NCI-H1436 (cell line): ENCODE measurements at regions not wholly inside any gene's neighbourhood (a gene's known extent, or its start where the extent isn't known, plus 50 kb on each side); places are given as distances from the start of the nearest gene placed in this dataset.
A peak's percentile ranks its signal among the peaks of the same experiment; 100 is the strongest.

Experiments used
- DNase-seq: peaks from one replicate; lab custom pipeline; 2025; lab: John Stamatoyannopoulos, UW

DNA sequence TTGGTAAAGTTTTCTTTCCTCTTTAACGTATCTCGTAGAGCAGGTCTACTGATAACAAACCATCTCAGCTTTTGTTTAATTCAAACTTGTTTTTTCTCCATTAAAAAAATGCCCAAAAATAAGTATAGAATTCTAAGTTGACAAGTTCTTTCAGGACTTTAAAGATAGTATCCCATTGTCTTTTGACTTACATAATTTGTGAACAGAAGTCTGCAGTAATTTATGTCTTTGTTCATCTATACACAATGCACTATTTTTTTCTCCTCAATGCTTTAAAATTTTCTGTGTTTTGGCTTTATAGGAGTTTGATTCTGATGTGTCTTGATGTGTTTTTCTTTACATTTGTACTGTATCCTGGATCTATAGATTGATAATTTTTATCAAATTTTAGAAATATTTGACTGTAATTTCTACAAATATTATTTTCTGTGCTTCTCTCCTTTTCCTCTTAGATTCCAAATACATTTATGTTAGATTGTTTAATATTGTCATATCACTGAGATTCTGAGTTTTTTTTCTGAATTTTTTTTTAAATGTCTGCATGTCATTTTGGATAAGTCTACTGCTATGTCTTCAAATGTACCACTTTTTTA is 143.3 kb downstream of the FTCDNL1 start:
- DNase-seq = no peak

DNA sequence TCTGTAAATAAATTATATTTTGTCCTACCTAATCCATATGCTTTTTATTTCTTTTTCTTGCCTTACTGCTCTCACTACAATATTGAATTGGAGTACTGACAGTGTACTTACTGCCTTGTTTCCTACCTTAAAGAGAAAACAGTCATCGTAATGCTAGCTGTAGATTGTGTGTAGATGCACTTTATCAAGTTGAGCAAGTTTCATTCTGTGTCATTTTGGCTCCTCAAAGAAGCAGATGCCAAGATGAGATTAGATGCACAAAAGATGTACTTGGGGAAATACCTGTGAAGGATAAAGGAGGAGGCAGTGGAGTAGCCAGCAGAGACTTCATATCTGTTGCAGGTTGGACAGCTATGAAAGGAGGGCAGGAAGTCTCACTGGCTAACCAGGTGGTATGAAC is 145.5 kb downstream of the FTCDNL1 start:
- no peak for DNase-seq

DNA sequence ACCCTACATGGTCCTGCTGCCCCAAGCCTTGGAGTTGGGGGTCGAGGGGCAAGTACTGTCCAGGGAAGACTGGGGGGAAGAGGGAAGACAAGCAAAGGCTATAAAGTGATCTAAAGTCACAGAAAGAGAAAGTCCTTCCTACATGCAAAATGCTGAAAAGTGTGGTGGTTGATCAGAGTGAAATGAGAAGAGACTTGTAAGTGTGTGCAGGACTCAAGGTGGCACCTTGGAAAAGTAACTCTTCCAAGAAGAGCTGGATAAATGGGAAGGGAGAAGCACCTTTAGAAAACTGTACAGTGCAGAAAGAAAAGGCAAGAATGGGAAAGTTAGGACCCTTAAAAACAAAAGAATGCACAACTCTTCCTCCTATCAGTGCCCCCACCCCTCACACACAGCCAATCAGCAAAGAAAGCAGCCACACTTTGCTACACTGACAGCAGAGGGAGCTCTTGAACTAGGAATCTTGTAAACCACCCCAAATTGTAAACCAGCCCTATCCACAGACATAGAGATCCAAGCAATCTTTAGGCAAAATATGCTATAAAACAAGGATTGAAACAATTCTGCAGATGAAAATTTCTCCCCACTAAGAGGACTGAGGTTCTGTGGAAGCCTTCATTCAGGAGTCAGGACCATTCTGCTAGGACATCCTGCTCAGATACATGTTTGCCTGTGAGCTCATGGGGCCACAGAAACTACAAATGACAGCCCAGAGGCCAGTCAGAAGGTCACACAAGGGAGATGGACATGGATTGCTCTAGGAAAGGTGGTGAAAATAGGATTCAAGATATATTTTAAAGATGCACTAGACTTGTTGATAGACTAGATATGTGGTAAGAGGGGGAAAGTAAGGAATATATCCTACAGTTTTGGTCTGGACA is 146.4 kb downstream of the FTCDNL1 start:
- peak; percentile 12 for DNase-seq

DNA sequence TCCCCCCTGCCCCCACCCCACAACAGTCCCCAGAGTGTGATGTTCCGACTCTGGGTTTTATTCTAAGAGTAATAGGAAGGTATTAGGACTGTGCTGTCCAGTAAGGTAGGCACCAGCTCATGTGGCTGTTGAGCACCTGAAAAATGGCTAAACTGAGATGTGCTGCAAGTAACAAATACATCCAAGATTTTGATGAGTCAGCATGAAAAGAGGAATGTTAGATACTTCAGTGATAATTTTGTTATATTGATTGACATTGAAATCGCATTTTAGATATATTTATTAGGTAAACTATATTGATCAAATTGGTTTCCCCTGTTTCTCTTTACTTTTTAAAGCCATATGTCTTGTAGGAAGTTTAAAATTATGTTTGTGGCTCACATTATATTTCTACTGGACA is 147.8 kb downstream of the FTCDNL1 start:
- DNase-seq = no peak

DNA sequence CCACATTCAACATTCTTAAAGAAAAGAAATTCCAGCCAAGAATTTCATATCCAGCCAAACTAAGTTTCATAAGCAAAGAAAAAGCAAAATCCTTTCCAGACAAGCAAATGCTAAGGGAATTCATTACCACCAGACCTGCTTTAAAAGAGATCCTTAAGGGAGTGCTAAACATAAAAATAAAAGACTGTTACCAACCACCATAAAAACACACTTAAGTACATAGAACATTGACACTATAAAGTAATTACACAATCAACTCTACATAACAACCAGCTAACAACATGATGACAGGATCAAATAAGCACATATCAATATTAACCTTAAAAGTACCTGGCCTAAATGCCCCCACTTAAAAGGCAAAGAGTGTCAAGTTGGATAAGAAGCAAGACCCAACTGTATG is 153.5 kb downstream of the FTCDNL1 start:
- no peak for DNase-seq

DNA sequence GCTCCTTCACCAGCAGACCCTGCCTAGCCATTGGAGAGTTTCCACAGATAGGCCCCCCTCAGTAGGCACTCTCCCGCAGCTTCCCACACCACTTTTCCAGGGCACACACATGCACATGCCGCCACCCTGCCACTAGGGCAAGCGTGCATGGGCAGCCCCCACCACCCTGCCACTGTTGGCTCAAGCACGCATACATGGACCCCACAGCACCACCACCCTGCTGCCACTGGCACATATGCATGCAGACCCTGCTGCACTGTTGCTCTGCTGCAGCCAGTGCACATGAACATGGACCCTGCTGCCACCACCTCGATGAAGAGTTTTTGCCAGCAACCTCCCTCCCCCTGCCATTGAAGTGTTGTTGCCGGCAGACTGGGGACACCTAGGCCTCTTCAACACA is 154.9 kb downstream of the FTCDNL1 start:
- no peak for DNase-seq

DNA sequence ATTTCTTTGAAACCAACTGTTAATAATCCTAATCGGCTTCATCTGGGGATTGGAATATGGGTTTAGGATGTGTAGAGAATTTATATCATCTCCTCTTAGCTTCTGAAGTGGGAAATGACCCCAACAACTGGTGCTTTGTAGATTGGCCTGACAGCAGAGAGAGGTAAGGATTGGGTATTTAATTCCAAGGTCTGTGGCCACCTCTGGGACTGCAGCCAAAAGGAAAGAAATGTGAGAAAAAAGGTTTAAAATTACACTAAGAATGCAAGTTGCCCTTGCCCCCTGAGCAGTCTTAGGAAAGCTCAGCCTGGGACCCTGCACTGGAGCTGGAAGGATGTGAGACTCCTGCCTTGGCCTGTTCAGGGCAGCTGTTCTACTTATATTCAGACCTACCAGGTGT is 157.1 kb downstream of the FTCDNL1 start:
- no peak for DNase-seq

DNA sequence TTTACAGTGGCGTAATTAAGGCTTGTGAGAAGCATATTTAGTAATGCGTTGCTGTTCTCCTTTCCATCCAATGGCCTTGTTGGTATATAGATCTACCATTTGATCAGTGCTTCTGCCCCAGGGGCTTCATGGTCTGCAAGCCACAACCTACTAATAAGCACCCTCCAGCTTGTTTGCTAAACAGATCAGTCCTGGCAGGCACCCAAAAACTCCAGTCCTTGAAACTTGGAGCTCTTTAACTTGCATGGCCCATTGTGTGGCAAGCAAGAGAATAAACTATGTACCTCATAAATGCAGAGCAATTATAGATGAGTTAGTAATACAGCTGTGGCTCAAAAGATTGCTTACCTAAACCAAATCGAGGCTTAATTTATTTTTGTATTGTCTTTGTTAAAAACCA is 158.5 kb downstream of the FTCDNL1 start:
- peak; percentile 67 for DNase-seq

DNA sequence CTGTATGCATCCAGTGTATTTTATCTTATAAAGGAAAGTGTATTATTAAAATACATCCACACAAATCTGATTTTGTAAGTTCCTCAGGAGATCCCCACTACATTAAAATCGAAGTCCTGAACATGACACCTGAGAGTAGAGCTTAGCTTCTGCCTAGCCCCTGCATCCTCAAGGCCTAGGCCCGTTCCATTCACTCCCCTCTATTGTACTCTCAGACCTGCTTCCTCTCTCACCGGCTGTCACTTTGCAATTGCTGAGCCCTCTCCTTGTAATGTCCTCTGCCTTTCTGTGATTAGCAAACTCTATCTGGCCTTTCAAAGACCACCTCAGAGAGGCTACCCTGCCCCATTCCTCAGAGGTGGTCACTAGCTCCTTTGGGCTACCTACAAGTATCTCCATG is 160.8 kb downstream of the FTCDNL1 start:
- DNase-seq = no peak

DNA sequence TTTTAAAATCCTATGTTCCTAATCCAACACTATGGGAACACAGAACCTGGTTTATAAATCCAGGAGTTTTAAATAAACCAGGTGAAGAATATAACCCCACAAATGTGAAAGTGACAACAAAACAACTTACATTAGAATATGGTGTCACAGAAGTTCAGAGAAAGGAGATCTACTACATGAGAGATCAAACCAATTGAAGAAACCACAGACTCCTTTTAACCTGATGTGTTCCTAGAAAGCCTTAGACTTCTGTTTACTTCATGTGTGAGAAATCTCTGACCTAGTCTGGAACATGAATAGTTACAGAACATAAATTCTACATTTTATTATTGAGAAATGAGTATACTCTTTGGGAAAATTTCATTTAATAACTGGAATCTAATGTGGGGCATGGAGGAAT is 165.3 kb downstream of the FTCDNL1 start:
- no peak for DNase-seq

DNA sequence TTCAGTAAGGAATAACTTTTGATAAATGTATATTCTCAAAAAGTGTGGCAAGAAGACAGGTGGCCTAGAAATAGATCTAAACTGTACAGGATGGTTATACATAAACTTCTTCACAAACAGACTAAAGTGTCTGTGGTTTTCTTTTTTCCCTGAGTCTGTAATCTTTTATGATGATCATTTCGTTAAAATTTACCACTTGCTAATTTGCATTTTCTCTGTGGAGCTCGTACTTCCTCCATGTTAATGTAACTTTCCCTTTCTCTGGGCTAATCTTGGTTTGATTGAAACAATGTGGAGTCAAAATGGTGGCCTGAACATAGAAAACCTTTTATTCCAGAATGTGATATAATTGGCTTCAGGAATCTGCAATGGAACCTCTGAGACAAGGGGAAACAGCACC is 166.2 kb downstream of the FTCDNL1 start:
- no peak for DNase-seq

DNA sequence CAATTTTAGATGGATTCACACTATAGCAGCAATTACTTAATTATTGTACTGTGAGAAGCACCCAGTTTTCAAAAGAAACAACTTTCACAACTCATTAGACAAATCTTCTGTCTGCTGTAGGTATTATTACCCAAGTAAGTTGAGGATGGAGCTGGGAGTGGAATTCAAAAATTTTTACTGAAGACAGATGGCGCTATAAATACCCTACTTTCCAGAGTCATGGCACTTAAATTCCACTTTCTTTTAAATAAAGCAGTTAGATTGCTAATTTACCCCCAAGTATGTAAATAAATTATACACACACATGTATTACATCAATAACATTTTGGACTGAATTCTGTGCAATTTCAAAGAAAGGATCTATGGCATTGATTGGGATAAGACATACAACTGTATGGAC is 166.8 kb downstream of the FTCDNL1 start:
- no peak for DNase-seq

DNA sequence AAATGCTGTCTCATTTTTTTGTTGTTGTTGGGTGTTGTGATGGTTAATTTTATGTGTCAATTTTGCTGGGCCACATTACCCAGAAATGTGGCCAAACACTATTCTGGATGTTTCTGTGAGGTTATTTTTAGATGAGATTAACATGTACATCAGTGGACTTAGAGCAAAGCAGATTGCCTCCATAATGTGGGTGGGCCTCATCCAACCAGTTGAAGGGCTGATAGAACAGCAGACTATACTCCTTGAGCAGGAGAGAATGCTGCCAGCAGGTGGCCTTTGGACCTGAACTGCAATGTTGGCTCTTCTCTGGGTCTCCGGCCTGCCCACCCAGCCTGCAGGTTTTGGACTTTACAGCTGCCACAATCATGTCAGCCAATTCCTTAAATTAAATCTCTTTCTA is 169.0 kb downstream of the FTCDNL1 start:
- DNase-seq = no peak

DNA sequence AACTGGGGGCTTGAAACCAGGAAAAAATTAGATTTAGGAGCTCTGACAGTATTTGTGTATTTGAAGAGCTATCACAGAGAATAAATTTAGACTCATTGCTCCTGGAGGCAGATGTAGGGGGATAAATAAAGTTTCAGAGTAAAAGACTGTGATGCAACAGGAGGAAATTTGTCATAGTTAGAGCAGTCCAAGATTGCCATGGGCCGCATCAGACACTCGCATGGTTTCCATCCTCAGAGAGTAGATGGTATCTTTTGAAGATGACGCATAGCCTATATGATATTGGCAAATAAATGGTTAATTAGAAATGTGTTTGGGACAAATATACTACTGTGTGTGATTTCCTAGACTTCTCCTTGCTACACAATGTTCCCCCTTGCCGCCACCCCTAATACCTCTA is 170.5 kb downstream of the FTCDNL1 start:
- no peak for DNase-seq

DNA sequence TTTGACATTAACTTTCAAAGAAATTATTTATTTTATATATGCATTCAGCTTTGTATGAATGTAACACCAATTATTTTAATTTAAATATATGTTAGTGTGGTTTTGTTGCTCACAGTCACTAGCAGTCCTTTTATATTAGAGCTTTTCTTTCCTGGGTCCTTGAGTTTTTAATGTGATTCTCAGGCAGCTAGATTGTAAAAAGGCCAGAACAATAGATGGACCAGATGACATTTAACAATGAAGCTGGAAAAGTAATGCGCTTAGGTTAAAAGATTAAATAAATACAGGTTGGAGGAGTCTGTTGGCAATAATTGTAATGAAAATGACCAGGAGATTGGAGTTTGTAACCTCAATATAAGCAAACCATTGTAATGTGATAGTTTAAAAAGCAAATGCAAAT is 171.1 kb downstream of the FTCDNL1 start:
- DNase-seq = no peak

DNA sequence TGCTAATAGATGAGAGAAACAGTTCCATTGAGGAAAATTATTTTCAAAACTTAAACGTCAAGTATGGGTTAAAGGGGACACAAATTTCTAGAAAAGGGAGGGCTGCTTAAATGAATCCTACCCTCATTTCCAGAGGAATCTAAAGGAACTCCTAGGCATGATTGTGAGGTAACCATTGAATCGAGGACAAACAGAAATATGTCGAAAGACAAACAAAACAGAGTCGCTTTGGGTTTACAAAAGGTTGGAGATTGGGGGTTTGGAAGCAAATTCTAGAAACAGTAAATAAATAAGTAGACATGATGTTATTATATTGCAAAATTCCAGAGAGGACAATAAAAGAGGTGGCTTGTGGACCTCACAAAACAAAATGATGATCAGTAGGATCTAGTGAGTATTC is 173.1 kb downstream of the FTCDNL1 start:
- no peak for DNase-seq

DNA sequence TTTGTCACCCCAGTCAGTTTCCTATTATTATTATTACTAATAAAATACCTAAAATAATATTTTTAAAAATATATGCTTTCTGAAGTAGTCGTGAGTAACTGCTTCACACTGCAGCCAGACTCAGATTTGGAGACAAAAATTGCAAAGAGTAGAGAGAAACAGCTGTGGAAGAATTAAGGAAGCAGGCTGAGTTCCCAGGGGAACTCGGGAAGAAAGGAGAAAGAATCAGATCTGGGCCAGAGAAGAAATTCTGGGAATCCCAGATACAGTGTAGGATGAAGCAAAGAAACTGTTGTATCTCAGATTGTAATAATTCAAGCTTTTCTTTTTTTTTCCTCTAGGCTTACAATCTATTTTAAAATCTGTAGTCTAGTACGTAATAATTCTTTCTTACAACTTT is 182.3 kb downstream of the FTCDNL1 start:
- DNase-seq = no peak

DNA sequence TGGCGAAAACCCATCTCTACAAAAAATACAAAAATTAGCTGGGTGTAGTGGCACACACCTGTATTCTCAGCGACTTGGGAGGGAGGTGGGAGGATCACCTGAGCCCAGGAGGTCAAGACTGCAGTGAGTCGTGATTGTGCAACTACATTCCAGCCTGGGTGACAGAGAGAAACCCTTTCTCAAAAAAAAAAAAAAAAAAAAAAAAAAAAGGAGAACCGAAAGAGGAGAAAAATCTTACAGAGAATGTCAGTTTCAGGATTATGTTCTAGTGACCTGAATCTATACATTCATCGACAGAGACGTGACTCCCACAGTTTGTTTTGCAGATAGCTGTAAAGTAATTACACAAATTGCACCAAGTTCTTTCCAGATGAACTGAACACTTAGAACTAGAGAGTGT is 187.8 kb downstream of the FTCDNL1 start:
- no peak for DNase-seq

DNA sequence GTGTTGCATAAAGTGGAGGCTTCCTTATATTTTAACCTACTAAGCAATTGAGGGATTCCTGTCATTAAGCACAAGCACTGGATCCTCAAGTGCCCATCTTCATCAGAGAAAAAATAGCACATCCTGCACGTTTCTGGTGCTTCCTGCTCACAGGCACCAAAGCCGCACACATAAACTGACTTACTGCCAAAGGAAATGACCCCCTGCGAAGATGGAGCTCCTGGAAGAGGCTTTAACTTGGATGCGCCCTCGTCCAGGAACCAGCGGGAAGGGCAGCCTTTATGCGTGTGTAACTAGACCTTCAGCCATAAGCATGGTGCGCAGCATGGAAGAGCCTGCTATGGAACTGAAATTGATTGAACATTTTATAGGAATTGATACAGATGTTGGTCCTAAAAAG is 188.7 kb downstream of the FTCDNL1 start:
- DNase-seq = no peak

DNA sequence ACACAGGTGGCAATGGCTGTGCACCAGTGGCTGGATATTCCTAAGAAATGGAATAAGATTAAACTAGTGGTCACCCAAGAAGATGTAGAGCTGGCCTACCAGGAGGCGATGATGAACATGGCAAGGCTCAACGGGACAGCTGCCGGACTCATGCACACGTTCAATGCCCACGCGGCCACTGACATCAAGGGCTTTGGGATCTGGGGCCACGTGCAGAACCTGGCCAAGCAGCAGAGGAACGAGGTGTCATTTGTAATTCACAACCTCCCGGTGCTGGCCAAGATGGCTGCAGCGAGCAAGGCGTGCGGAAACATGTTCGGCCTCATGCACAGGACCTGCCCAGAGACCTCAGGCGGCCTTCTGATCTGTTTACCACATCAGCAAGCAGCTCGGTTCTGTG is 190.8 kb downstream of the FTCDNL1 start:
- DNase-seq = no peak

DNA sequence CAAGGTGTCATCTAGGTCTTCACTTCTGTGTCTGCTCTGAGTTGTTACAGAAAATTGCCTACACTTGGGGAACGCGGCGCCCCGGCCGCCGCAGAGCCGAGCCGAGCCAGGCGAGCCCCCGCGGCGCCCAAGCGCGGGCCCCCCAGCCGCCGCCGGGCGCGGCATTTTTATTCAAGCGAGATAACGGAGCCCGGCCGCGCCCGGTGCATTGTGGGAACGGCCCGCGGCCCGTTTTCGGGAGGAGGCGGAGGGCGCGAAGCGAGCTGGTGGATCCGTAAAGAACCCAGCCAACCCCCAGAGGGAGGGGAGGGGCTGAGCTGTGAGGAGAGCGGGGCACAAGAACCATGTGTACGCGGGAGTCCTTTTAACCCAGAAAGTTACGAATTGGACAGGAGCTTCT is 191.8 kb downstream of the FTCDNL1 start:
- DNase-seq = no peak

DNA sequence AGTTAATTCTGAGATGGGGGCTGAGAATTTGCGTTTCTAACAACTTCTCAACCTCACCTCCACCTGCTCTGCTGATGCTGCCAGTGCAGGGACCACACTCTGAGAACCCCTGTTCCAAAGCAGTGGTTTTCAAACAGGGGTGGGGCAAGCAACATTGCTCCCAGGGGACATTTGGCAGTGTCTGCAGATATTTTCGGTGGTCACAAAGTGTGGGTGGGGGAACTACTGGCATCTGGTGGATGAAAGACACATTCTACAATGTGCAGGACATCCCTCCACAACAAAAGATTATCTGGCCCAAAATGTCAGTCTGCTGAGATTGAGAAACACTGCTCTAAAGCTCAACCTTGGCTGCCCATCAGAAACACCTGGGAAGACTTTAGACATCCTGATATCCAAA is 188.7 kb upstream of the SATB2 start:
- no peak for DNase-seq

DNA sequence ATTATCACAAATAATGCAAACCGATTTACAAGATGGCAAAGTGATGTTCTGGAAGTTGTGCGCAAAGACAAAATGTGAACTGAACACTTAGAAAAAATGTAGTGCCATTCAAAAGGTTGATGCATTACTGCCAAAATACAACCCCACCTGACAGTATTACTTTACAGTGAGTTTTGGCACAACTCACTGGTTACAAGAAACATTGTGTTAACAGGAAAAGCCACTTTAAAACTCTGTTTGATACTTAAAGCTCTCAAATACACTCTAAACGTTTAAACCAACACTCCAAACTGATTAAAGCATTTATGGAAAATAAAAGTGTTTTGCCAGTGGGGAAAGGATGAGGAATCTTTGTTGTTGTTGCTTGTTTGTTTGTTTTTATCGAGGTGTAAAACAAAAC is 173.4 kb upstream of the SATB2 start:
- DNase-seq = no peak

DNA sequence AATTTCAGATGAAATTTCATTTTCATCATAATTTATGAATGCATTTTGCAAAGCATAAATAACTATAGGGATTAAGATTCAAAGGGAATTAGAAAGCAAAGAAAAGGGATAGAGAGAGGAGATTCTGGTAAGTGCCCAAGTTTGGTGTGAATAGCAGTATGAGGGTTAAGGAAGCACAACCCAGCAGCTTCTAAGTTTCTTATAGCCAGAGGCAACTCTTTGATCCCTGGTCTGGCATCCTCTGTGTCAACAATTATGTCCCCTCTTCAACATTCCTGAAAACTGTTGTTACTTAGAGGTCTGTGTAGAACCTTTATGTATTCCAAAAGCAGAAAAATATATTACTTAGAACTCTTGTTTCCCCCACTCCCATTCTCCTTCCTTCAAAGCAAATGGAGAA is 171.6 kb upstream of the SATB2 start:
- no peak for DNase-seq
